ENCODE measurements at regions not wholly inside any gene's neighbourhood (a gene's known extent, or its start where the extent isn't known, plus 50 kb on each side); places are given as distances from the start of the nearest gene placed in this dataset.

GRCh38 chr18:27808683-27809082 lies 368.2 kb downstream of the CDH2 start:
- TF ChIP-seq CTCF (conservative IDR thresholded peaks at IDR 0.05 in 1 of 2, IDR thresholded peaks at IDR 0.05 in 1 of 2; ENCODE audit: extremely low read depth in 1 of 2, insufficient read depth in 1 of 2, low read depth in 1 of 2, low read length in 2 of 2) (no peak), EZH2 (IDR thresholded peaks at IDR 0.05; ENCODE audit: borderline replicate concordance, low read length) (no peak)

Measured in mammary epithelial cell (primary cell).